Spleen (tissue), 11 donors: ENCODE measurements at regions not wholly inside any gene's neighbourhood (a gene's known extent, or its start where the extent isn't known, plus 50 kb on each side); places are given as distances from the start of the nearest gene placed in this dataset.

Experiments
- DNase-seq: peaks from one replicate; pipeline ENCODE4 v3.0.0-alpha.2; 2020
- H3K27ac ChIP-seq, 8 donors: fragments of 200-600 bp; sonication (generic) in 7 of 8; 1 replicate in 4 of 8; 2 replicates in 4 of 8; pipeline versions ENCODE4 v1.5.0 to v1.8.0; 2016 to 2021; ENCODE audit warnings: inconsistent platforms in 4 of 8, mild to moderate bottlenecking in 4 of 8, moderate library complexity in 1 of 8
- H3K27me3 ChIP-seq, 7 donors: fragments of 200-600 bp; sonication (generic) in 6 of 7; replicated peaks in 1 of 7; 1 replicate in 4 of 7; 2 replicates in 3 of 7; pipeline versions ENCODE4 v1.5.0 to v1.8.0; 2016 to 2021; ENCODE audit warnings: inconsistent platforms in 3 of 7, mild to moderate bottlenecking in 1 of 7
- H3K36me3 ChIP-seq, 6 donors: fragments of 200-600 bp; sonication (generic) in 5 of 6; 1 replicate in 4 of 6; 2 replicates in 2 of 6; pipeline versions ENCODE4 v1.5.0 to v1.8.0; 2016 to 2021; ENCODE audit warnings: inconsistent platforms in 2 of 6
- H3K4me1 ChIP-seq, 6 donors: fragments of 200-600 bp; sonication (generic) in 5 of 6; 1 replicate in 3 of 6; 2 replicates in 3 of 6; pipeline versions ENCODE4 v1.5.0 to v1.8.0; 2016 to 2021; ENCODE audit warnings: inconsistent platforms in 3 of 6
- H3K4me3 ChIP-seq, 8 donors: fragments of 200-600 bp; sonication (generic) in 7 of 8; 1 replicate in 4 of 8; 2 replicates in 4 of 8; pipeline versions ENCODE4 v1.5.0 to v1.8.0; 2016 to 2021; ENCODE audit warnings: inconsistent platforms in 4 of 8, mild to moderate bottlenecking in 4 of 8, moderate library complexity in 2 of 8
- H3K9me3 ChIP-seq, 8 donors: fragments of 200-600 bp; sonication (generic) in 7 of 8; 1 replicate in 4 of 8; 2 replicates in 4 of 8; pipeline versions ENCODE4 v1.5.0 to v1.8.0; 2016 to 2021; ENCODE audit warnings: inconsistent platforms in 4 of 8
- POLR2A ChIP-seq, 3 donors: fragments of 450-650 bp; IDR thresholded peaks; one replicate each; pipeline ENCODE4 v1.5.1; 2017; ENCODE audit warnings: antibody characterized with exemption in 3 of 3, mild to moderate bottlenecking in 1 of 3
- POLR2AphosphoS5 ChIP-seq, 3 donors: sonication (generic); formaldehyde crosslinking; IDR thresholded peaks; one replicate each; pipeline ENCODE4 v1.5.1; 2017; ENCODE audit warnings: antibody characterized with exemption in 3 of 3
- WGBS, 5 donors: extraction: QIAGEN DNeasy Blood & Tissue Kit in 3 of 5; methylation state at CpG; one replicate each; pipeline versions ENCODE4 v1.1.5 to v1.1.7; 2013 to 2018; 5-methylcytosine and 5-hydroxymethylcytosine counted together
- intact Hi-C: fragments of 100-400 bp; cut with DNase I; formaldehyde crosslinking; loops from one replicate; pipeline ENCODE4 v1.15.0; 2023; ENCODE audit warnings: low total_unique reads
- TF ChIP-seq, protein P1 (sequence below), 11 experiments: fragments of 200-600 bp in 7 of 11; fragments of 450-650 bp in 4 of 11; sonication (generic) in 4 of 11; IDR thresholded peaks in 8 of 11; conservative IDR thresholded peaks in 3 of 11; 1 replicate in 7 of 11; 2 replicates in 4 of 11; pipeline versions ENCODE4 v1.4.0 to v1.8.0; 2016 to 2021; ENCODE audit warnings: antibody characterized with exemption in 11 of 11, inconsistent platforms in 4 of 11, mild to moderate bottlenecking in 1 of 11
- donor health status: healthy with polysubstance abuse.
- donor health status: DM: no; HTN: no; CAD: no; lungs with moderate emphysema.
- donor health status: DM: no; HTN: no; CAD: no.
- donor health status: Bipolar disorder and iron deficiency.
- donor health status: healthy.
- donor health status: DM: no; HTN: no; CAD: no.
- donor health status: DM: yes; HTN: yes; CAD: no.

GRCh38 chr11:92897487-92897886 lies 72.0 kb upstream of the MTNR1B start:
- intact Hi-C loops, result no loop called here
- WGBS, 5 donors, result 83 to 91% (median 87%) methylated on average over 4 to 6 of the region's 6 CpGs
- no peak overlapping the region for H3K4me3 ChIP-seq
- H3K9me3 ChIP-seq, result no peaks in the 10 kb centered on the region
- DNase-seq, result no peak
- no peaks in the 10 kb centered on the region for H3K4me1 ChIP-seq
- H3K27me3 ChIP-seq, result no peaks in the 10 kb centered on the region
- H3K27ac ChIP-seq, result no peak overlapping the region
- no peaks in the 10 kb centered on the region for H3K36me3 ChIP-seq
- TF ChIP-seq POLR2A (IDR thresholded peaks at IDR 0.05) (no peak), POLR2AphosphoS5 (IDR thresholded peaks at IDR 0.05) (no peak)
- TF ChIP-seq, protein P1, sequence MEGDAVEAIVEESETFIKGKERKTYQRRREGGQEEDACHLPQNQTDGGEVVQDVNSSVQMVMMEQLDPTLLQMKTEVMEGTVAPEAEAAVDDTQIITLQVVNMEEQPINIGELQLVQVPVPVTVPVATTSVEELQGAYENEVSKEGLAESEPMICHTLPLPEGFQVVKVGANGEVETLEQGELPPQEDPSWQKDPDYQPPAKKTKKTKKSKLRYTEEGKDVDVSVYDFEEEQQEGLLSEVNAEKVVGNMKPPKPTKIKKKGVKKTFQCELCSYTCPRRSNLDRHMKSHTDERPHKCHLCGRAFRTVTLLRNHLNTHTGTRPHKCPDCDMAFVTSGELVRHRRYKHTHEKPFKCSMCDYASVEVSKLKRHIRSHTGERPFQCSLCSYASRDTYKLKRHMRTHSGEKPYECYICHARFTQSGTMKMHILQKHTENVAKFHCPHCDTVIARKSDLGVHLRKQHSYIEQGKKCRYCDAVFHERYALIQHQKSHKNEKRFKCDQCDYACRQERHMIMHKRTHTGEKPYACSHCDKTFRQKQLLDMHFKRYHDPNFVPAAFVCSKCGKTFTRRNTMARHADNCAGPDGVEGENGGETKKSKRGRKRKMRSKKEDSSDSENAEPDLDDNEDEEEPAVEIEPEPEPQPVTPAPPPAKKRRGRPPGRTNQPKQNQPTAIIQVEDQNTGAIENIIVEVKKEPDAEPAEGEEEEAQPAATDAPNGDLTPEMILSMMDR (IDR thresholded peaks at IDR 0.05 in 8 of 11, conservative IDR thresholded peaks at IDR 0.05 in 3 of 11), result no peak

GRCh38 chr11:92902417-92902816 lies 67.0 kb upstream of the MTNR1B start:
- no peak for DNase-seq
- intact Hi-C loops, result no loop called here
- WGBS, 5 donors, result 83 to 88% (median 83%) methylated on average over 1 of the region's 1 CpG
- Histone ChIP-seq H3K36me3 (no peaks in the 10 kb centered on the region), H3K4me3 (no peak overlapping the region), H3K4me1 (no peaks in the 10 kb centered on the region), H3K9me3 (no peaks in the 10 kb centered on the region), H3K27me3 (no peaks in the 10 kb centered on the region), H3K27ac (no peak overlapping the region)
- TF ChIP-seq POLR2A (IDR thresholded peaks at IDR 0.05) (no peak), POLR2AphosphoS5 (IDR thresholded peaks at IDR 0.05) (no peak)
- TF ChIP-seq, protein P1 (IDR thresholded peaks at IDR 0.05 in 8 of 11, conservative IDR thresholded peaks at IDR 0.05 in 3 of 11), result no peak

GRCh38 chr11:92907671-92908070 lies 61.8 kb upstream of the MTNR1B start:
- no peak for DNase-seq
- TF ChIP-seq POLR2A (IDR thresholded peaks at IDR 0.05), result no peak
- no peak for TF ChIP-seq POLR2AphosphoS5 (IDR thresholded peaks at IDR 0.05)
- TF ChIP-seq, protein P1 (IDR thresholded peaks at IDR 0.05 in 8 of 11, conservative IDR thresholded peaks at IDR 0.05 in 3 of 11), result no peak
- no peaks in the 10 kb centered on the region for H3K9me3 ChIP-seq
- no peak overlapping the region for H3K4me3 ChIP-seq
- no peak overlapping the region for H3K27ac ChIP-seq
- WGBS, 5 donors, result 70 to 86% (median 76%) methylated on average over 4 of the region's 4 CpGs
- intact Hi-C loops, result no loop called here
- no peaks in the 10 kb centered on the region for H3K4me1 ChIP-seq
- H3K36me3 ChIP-seq, result no peaks in the 10 kb centered on the region
- H3K27me3 ChIP-seq, result no peaks in the 10 kb centered on the region

GRCh38 chr11:92909214-92909613 lies 60.2 kb upstream of the MTNR1B start:
- no peak for DNase-seq
- Histone ChIP-seq H3K27me3 (no peaks in the 10 kb centered on the region), H3K4me1 (no peaks in the 10 kb centered on the region), H3K27ac (no peak overlapping the region), H3K36me3 (no peaks in the 10 kb centered on the region), H3K4me3 (no peak overlapping the region), H3K9me3 (no peaks in the 10 kb centered on the region)
- 85 to 94% (median 90%) methylated on average over 5 of the region's 5 CpGs for WGBS, 5 donors
- intact Hi-C loops, result no loop called here
- TF ChIP-seq POLR2AphosphoS5 (IDR thresholded peaks at IDR 0.05) (no peak), POLR2A (IDR thresholded peaks at IDR 0.05) (no peak)
- TF ChIP-seq, protein P1 (IDR thresholded peaks at IDR 0.05 in 8 of 11, conservative IDR thresholded peaks at IDR 0.05 in 3 of 11), result no peak
